Iris pigment epithelial cell (primary cell): ENCODE measurements at regions not wholly inside any gene's neighbourhood (a gene's known extent, or its start where the extent isn't known, plus 50 kb on each side); places are given as distances from the start of the nearest gene placed in this dataset.
"Not testable (repeated sequence)": the region's sequence is repeated elsewhere in the genome, so short reads cannot be mapped to it uniquely, and the experiment has no call there.

Source experiments
- DNase-seq: peaks from one replicate; pipeline ENCODE4 v3.0.0-alpha.2; 2011; ENCODE audit warnings: low read depth

DNA sequence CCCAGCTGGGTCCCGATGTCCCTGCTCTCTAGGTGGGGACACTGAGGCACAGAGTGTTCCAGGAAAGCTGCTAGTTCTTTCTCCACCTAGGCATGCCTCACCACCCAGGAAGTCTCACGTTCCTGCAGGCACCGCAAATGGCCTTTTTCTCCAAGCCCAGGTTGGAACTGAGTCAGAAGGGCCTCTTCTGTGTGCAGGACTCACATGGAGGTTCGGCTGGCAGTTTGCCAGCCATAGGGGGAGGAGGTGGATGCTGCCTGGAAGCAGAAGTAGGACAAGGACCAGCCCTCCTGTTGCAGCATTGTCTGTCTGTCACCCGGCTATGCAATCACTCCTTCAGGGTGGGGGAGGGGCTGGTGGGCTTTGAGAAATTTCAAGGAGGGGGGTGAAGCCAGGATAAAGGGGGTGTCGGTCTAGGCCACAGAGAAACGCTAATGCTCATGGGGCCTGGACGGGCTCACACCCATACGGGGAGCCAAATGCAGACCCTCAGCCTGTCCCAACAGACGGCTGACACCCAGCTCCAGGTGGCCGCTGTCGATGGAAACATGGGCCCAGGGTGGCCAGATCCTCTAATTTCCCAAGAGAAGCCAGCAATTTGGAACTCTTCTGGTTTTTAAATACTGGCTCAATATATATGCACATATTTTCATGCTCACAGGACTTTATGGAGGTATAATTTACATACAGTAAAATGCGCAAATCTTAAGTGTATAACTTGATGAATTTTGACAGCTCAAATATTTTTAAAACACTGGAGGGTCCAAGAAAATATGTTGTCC, 120.5 kb downstream of the PHETA1 start:
- peak; percentile 8 for DNase-seq

DNA sequence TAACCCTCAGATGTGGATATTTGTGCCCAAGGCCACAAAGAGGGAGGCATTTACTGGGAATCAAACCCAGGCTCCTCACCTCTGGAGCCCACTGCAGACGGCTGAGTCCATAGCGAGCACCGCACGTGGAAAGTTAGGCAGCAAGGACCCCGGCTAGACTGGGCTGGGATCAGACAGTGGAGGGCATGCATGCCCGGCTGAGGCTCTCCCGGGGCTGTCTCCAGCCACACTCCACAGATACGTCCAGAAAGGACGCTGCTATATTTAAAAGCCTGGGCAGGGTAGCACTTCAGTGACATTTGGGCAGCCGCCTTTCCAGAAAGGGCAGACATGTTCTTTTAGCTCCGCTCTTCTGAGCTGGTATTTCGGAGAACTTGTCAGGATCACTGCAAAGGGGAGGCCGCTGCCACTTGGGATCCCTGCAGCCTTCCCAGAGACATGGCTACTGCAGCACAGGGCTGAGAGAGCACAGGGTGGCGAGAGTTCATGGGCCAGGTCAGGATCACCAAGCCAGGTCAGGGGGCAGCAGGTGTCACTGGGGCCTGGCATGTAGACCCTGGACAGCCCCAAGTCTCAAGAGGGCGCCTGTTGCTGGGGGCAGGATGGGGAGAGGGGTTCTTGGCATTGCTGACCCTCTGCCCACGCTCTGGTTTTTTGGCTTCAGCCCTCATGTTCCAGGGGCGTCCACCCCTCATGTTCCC, 121.7 kb downstream of the PHETA1 start:
- DNase-seq, result no peak

DNA sequence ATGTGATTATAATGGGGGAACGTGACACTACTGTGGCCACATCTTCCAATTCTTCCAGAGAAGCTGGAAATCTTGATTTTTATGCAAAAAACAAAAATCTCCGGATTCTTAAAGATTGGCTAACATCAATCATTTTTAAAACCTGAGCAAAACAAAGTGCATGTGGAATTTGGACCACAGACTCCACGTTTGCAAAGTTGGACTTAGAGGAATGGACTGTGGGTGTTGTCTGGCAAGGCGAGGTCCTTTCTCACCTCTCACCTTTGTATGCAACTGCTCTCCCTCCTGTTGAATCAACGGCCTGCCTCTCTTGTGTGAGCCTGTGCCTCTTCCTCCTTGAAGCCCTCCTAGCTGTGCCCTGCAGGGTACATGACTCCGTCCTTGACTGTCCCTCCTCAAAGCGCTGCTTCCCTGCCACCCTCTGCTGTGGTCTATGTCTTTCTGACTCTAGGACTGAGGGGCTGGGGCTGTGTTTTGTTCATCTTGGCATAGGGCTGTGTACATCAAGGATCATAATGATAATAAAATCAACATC, 122.4 kb downstream of the PHETA1 start:
- no peak for DNase-seq

DNA sequence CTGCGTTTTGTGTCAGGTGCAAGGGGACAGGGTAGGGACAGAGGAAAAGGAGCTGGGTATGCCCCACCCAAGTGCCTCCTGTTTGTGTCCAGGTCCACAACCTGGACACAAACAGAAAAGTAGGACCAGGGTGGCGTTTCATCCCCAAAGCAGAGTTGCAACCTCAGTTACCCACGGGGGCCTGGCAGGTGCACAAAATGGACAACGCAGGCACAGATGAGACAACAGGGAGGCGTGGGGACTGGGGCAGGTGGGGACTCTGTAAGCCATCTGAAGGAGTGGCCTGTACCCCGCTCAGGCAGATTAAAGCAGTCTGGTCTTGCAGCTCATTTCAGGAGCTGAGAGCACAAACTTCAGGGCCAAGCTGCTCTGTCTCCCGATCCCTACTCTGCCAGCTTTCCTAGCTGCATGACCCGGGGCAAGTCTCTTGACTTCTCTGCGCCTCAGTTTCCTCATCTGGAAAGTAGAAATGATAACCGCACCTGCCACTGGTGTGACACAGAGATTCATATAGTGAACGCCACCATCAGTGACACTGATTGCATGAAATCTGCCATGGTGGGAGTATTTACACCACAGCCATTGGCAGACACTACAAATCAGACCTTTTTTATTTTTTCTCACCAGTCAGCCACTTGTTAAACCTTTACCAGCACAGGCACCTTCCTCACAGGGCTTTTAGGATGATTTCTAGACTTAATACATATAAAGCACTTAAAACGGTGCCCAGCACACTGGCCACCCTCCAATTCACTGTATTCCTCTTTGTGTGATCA, 123.0 kb downstream of the PHETA1 start:
- DNase-seq, result no peak

DNA sequence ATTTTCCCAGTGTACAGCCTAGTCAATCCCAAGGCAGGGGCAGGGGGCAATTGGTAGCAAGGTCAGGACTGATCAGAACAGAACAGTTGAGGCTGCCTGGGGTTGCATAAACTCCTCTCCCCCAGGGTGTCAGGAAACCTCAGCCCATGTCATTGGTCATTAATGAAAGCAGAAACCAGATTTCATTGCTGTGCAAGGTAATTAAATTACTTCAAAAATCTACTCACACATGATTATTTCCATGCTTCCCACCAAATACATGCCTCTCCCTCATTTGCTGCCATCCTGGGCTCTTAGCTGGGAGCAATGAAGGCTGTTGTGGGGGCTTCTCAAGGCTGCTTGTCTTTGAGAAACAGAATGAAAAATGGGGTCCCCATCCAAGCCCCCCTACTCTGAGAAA, 124.2 kb downstream of the PHETA1 start:
- DNase-seq, result no peak

DNA sequence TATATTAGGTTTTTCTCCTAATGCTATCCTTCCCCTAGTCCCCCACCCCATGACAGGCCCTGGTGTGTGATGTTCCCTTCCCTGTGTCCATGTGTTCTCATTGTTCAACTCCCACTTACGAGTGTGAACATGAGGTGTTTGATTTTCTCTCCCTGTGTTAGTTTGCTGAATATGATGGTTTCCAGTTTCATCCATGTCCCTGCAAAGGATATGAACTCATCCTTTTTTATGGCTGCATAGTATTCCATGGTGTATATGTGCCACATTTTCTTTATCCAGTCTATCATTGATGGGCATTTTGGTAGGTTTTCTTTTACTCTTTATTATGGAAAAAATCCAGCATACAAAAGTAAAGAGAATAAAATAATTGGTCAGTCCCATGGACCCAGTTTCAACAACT, 126.1 kb downstream of the PHETA1 start:
- not testable (repeated sequence) for DNase-seq

DNA sequence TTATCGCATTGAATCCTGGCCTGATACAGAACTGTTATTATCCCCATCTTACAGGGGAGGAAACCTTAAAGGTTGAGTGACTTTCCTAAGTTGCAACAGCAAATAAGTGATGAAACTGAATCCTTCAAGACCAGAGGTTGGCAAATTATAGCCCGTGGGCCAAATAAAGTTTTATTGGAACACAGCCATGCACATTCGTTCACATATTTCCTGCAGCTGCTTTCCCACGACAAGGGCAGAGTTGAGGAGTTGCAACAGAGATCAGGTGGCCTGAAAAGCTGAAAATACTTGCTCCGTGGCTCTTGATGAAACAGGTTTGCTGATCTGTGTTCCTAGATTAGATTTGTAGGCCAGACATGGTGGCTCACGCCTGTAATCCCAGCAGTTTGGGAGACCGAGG, 126.7 kb downstream of the PHETA1 start:
- no peak for DNase-seq

DNA sequence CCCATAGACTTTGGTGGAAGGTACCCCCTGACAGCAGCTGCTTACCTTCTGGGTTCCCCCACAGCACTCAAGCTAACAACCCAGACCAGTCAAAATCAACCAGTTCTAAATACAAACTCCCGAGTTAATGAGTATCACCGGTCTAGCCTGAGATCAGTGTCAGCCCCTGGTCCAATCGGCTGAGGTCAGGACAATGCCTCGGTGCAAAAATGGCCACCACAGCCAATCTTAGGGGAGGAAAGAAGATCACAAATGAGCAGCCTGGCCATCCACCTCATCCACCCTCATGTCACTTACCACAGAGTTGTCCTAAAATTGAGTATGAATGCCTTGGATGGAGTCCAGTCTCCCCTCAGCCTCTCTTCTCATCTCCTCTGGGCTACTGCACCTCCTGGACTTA, 128.5 kb downstream of the PHETA1 start:
- no peak for DNase-seq

DNA sequence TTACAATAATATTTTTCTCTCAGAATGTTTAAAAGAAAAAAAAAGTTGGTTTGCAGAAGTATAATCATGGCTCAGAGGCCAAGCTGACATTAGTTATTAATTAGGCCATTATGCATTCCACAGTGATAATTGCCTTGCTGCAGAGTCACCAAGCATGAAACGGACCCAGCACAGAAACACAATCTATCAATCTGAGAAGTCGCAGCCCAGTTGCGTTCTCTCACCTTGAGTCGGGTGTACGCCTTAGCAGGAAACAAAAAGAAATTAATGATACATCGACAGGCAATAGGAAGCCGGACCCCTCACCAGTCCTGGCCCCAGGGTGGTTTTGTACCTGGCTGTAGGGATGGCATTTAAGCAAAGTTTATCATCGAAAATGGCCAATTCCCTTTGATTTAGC, 129.7 kb downstream of the PHETA1 start:
- DNase-seq, result no peak

DNA sequence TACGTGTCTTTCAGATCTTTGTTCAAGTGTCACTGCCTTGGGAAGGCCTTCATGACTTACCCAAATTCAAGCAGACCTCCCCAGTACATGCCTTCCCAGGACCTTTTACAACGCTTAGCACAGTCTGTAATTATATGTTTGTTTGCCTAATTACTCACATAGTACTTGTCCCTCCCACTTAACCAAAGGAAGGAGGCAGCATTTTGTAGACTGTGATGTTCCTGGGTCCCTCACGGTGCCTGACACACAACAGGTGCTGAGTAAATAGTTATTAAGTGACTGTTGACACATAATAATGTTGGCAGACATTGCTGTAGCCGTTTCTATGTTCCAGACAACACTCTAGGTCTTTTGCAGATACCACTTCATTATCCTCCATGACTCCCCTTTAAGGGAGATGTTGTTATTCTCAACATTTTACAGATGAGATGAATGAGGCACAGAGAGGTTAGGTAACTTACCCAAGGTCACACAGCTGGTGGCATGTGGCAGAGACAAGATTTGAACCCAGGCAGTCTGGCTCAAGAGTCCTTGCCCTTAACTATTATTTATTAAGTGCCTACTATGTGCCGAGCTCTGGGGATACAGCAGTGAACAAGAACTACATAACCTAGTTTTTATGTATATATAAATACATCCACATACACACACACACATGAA, 130.7 kb downstream of the PHETA1 start:
- no peak for DNase-seq

DNA sequence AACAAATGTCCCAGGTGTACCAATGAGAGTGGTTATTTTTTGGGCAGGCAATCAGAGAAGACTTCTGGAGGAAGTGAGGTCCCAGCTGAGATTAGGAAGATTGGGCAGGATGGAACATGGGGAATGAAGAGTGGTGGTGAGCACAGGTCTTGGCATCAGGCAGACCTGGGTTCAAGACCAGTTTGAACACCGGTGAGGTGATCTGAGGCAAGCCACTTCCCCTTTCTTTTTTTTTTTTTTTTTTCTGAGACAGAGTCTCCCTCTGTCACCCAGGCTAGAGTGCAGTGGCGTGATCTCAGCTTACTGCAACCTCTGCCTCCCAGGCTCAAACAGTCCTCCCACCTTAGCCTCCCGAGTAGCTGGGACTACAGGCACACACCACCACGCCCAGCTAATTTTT, 134.4 kb downstream of the PHETA1 start:
- DNase-seq, result not testable (repeated sequence)

DNA sequence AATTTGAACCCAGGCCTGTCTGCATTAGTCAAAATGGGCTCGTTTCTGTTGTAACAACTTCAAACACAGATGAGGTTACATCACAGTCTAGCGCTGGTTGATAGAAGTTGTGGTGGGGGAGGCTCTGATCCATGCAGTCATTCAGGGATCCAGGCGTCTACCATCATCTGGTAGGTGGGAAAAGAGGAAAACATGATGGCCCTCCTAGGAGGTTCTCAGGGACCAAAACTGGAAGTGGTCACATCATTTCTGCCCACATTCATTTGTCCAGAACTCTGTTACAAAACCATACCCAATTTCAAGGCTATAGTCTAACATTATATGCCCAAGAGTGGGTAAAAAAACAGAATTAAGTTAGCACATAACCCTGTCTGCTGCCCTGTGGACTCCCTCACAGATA, 135.1 kb downstream of the PHETA1 start:
- DNase-seq, result no peak

DNA sequence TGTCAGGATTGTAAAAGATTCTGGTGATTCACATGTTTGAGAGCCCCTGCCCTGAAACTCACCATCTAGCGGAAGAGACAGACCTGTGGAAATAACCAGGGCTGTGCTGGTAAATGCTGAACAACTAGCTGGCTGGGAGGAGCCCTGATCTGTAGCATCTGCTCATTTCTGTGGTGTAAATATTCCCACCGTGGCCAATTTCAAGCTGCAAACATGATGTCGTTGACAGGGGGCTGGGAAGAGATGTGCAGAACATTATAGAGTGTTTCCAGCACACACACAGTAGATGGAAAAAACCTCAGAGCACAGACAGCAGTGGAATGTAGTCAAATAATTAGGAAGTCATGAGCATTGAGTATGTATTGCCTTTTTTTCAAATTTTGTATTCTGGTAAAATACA, 138.2 kb downstream of the PHETA1 start:
- DNase-seq, result no peak

DNA sequence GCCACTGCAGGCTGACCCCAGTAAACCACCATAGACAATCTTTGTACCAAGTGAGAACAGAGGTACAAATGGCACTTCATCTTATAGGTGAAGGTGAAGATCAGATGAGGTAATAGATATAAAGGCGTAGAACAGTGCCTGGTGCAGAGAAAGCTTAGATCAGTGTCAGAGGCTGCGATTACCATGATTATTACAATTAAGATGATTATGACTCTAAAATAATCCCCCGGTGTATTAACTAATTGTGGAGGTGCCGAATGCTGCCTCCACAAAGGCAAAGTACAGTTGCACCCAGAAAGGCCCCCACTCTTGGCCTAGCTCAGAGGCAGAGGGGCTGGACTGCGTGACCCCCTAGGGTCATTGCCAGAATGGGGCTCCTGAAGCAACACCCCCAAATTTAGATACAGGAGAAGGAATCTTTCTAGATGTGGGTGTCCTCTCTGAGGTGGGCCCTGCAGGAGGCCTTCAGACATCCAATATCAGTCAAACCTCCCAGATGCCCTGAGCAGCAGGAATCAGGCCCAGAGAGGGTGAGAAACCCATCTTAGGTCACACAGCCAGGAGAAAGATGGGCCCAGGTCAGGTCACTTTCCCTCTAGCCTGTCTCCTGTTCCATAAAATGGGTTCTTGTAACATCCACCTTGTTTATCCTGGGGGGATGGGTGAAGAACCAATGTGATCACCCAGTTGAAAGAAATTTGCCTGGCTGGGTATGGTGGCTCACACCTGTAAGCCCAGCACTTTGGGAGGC, 139.8 kb downstream of the PHETA1 start:
- no peak for DNase-seq

DNA sequence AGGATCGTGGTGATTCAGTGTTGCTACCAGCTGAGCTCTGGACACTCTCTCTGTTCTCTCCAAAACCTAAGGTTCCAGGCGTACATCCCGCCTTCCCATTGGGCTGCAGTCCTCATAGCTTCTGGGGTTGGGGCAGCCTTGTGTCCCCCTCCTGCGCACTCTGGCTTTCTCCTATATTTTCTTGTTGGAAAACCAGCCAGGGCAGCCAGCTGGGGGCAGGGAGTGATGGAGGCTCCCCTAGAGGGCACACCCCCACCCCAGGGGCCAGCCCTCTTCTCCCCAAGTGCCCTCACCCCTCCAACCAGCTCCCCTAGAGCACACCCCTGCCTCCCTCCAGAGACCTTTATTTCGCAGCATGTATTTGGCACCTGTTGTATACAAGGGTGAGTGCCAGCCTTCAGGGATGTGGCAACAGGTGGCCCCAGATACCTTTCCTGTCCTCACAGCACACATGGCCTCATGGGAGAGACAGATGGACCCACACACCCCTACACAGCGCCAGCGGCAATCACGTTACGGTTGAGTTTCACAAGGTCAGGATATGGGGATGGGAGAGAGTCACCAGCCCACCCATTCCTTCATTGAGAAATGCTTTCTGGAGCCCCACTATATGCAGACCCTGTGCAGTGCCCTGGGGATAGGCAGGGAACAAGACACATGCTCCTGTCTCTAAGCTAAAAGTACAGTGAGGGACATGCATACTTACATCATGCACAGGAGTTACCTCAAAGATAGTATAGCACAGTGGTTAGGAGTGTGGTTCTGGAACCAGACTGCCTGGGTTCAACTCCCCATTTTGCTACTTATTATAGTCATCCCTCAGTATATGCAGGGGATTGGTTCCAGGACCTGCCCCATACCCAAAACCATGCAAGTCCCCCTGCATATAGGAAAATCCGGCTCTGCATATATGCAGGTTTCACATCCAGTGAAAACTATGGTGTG, 141.1 kb downstream of the PHETA1 start:
- DNase-seq, result no peak

DNA sequence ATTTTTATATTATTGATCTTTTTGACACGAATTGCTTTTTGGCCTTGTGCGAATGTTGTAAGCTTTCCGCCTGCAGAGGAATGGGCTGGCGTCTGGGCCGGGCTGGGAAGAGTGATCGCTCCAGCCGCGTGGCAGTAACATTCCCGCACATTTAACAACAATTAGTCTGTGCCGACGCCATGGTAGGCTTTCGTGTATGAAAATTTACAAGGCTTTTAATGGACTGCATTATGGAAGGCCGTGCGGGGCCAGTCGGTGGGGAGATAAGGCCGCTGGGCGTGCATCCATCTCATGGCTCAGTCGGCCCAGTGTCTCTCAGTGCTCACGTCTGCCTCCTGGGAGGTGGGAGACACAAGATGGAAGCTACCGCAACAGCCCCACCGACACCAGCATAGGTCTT, 142.2 kb downstream of the PHETA1 start:
- DNase-seq, result no peak

DNA sequence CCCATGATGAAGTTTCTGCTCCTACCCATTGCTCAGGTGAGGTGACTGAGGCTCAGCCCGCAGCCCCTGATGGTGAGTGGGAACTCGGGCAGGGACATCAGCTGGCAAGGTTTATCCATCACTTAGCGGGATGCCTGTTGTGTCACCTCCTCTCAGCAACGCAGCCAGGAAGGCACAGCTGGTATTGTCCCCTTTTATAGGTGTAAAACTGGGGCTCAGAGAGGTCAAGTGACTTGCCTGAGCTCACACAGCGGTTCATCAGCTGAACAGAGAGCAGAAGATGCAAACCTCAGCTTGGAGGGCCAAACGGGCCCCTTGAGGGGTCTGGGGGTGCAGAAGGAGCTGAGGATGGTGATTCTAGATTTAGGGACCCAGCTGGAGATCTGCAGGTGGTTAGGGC, 143.6 kb downstream of the PHETA1 start:
- DNase-seq, result no peak

DNA sequence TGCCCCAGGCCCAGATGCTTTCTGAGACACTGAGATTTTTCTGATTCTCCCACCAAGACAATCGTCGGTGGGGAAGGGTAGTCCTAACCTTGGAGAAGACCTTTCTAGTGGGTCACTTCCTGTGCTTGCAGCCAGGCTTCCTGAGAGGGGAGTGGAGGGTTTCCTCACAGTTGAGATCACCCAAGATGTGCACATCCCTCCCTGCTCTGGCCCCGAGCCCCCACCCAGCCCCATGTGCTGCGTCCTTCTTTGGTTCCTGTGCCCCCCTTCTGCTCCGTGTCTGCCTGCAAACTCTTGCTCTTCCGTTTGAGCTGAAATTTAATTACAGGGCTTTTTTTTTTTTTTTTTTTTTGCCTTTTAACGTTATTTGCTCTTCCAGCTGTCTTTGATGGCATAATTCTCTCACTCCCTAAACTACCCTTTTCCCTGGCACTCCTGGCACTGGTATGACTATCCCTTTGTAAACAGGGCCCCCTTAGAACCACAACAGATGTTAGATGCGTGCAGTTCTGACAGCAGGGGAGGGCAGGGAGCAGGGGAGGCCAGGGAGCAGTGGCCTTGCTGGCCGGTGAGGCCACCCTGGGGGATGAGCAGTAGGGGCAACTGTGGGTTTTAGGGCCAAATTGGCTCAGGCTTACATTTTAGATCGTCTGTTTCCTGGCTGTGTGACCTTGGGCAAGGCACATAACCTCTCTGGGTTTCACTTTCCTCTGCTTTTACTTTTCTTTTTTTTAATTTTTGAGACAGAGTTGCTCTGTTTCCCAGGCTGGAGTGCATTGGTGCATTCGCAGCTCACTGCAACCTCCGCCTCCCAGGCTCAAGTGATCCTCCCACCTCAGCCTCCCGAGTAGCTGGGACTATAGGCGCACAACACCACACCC, 144.5 kb downstream of the PHETA1 start:
- DNase-seq, result no peak

DNA sequence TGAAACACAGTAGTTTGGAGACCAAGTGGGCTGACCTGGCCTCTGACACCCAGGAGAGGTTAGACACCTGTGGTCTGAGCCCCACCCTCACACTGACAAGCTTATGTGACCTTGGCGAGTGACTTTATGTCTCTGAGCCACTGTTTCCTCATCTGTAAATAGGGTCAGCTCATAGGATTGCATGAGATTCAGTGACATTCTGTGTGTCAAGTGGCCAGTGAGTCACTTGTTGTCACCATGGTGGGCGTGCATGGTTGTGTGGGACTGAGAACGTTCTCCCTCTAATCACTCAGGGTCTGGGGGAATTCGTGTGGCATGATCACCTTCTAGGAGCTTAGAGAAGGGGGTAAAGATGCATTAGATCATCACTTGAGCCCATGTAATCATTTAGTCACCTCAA, 146.4 kb downstream of the PHETA1 start:
- DNase-seq, result no peak
